HuH-7.5 (cell line): ENCODE measurements at regions not wholly inside any gene's neighbourhood (a gene's known extent, or its start where the extent isn't known, plus 50 kb on each side); places are given as distances from the start of the nearest gene placed in this dataset.
"Not testable (repeated sequence)": the region's sequence is repeated elsewhere in the genome, so short reads cannot be mapped to it uniquely, and the experiment has no call there.

Experiments
- DNase-seq: peaks from one replicate; pipeline ENCODE4 v3.0.0; 2011; ENCODE audit warnings: low spot score

DNA sequence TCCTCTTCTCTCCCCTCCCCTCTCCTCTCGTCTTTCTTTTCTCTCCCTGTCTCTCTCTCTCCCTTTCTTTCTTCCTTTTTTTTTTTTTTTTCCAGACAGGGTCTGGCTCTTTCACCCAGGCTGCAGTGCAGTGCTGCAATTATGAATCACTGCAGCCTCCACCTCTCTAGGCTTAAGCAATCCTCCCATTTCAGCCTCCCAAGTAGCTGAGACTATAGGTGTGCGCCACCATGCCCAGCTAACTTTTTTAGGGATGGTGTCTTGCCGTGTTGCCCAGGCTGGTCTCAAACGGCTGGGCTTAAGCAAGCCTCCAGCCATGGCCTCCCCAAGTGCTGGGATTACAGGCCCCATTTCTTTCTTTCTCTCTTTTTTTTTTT lies 59.9 kb upstream of the NCOA3 start:
- no peak for DNase-seq

- DNase-seq = not testable (repeated sequence)
Observed at GRCh38 chr20:47443060-47443459, 58.6 kb upstream of the NCOA3 start.

DNA sequence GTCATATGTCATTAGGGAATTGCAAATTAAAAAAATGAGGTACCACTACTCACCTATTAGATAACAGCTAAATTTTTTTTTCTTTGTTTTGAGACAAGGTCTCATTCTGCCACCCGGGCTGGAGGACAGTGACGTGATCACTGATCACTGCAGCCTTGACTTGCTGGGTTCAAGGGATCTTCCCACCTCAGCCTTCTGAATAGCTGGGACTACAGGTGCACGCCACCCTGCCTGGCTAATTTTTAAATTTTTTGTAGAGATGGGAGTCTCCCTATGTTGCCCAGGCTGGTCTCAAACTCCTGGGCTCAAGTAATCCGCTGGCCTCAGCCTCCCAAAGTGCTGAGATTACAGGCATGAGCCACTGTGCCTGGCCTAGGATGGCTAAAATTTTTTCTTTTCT lies 57.1 kb upstream of the NCOA3 start:
- no peak for DNase-seq

DNA sequence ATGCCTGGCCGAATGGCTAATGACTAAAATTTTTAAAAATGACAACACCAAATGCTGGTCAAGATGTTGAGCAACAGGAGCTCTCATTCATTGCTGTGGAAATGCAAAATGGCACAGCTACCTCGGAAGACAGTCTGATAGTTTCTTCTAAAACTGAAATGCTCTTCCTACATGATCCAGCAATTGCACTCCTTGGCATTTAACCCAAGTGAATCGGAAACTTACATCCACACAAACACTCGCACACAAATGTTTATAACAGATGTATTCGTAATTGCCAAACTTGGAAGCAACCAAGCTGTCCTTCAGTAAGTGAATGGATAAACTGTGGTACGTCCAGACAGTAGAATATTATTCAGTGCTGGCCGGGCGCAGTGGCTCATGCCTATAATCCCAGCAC lies 56.4 kb upstream of the NCOA3 start:
- no peak for DNase-seq

DNA sequence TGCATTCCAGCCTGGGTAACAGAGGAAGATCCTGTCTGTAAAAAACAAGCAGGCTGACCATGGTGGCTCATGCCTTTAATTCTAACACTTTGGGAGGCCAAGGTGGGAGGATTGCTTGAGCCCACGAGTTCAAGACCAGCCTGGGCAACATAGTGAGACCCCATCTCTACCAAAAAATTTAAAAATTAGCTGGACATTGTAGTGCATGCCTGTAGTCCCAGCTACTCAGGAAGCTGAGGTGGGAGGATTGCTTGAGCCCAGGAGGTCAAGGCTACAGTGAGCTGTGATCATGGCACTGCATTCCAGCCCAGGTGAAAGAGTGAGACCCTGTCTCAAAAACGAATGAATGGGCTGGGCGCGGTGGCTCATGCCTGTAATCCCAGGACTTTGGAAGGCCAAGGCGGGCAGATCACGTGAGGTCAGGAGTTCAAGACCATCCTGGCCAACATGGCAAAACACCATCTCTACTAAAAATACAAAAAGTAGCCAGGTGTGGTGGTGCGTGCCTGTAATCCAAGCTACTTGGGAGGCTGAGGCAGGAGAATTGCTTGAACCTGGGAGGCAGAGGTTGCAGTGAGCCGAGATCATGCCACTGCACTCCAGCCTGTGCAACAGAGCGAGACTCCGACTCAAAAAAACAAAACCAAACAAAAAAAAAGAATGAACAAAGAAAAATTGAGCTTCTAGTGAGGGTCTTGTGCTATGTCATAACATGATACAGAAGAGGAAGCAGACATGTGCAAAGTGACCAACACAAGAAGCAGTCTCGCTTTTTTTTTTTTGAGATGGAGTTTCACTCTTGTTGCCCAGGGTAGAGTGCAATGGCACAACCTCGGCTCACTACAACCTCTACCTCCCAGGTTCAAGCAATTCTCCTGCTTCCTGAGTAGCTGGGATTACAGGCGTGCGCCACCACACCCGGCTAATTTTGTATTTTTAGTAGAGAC lies 54.1 kb upstream of the NCOA3 start:
- DNase-seq = not testable (repeated sequence)

GRCh38 chr20:47448429-47448828 lies 53.3 kb upstream of the NCOA3 start:
- DNase-seq = no peak

GRCh38 chr20:47451602-47451904 lies 50.1 kb upstream of the NCOA3 start:
- no peak for DNase-seq
